ENCODE measurements at regions not wholly inside any gene's neighbourhood (a gene's known extent, or its start where the extent isn't known, plus 50 kb on each side); places are given as distances from the start of the nearest gene placed in this dataset.
A peak's percentile ranks its signal among the peaks of the same experiment; 100 is the strongest.
"Not testable (repeated sequence)": the region's sequence is repeated elsewhere in the genome, so short reads cannot be mapped to it uniquely, and the experiment has no call there.

DNA sequence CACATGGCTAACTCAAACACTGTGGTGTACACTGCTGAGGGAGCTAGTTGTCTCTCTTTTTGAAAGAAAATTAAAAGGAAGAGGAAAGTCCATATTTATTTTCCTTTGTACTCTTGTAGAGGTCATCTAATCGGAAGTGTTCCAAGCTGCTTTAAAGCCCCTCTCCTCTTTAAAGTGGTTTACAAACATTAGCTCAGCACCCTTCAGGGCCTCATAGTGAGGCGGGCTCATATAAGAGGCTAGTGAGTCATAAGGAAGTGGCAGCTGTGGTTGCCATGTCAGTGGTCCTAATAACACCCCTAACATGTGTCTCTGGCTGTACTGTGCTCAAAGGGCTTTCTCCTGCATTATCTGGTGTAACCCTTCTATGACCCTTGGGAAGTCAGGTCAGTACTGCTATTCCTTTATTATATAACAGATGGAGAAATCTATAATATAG lies 104.4 kb upstream of the SERBP1 start:
- peaks cover 4% of the 10 kb centered on the region for H3K27me3 Mint-ChIP-seq (ENCODE audit: low read depth)
- CTCF ChIA-PET = interaction anchor here (0.6 to 8.5 kb wide), 19 partner anchors 10 to 770 kb away, joined by 3 to 82 read pairs (median 4); no protein-coding TSS in a partner anchor
- no peak overlapping the region for H3K4me3 Mint-ChIP-seq
- H3K9me3 Mint-ChIP-seq = peaks cover 6% of the 10 kb centered on the region
- no peaks in the 10 kb centered on the region for H3K4me1 Mint-ChIP-seq (ENCODE audit: low read depth)
- DNase-seq = no peak
- no peak overlapping the region for H3K27ac Mint-ChIP-seq
- no peaks in the 10 kb centered on the region for H3K36me3 Mint-ChIP-seq (ENCODE audit: low read depth)
- intact Hi-C loops (cut with micrococcal nuclease) = loop anchor here (1.0 kb wide), 3 partner anchors 27 to 226 kb away; partner anchors contain the start of gene GADD45A

DNA sequence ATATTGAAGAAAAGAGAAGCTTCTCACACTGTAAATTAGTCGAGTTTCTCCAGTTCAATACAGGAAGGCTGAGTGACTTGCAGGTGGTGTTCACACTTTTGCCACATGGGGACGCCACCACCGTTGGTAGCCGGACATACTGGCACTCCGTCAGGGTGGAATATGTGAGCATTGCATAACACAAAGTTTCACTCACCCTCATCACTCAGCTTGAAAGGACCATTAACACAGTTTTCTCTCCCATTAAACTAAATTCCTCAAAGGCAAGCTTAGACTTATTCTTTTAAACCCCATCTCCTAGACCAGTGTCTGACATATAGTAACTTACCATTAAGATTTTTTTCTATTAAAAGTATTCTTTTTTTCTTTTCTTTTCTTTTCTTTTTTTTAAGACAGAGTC lies 105.3 kb upstream of the SERBP1 start:
- Mint-ChIP-seq H3K9me3 (peaks cover 6% of the 10 kb centered on the region), H3K4me3 (no peak overlapping the region), H3K36me3 (ENCODE audit: low read depth) (no peaks in the 10 kb centered on the region), H3K27ac (no peak overlapping the region), H3K4me1 (ENCODE audit: low read depth) (no peaks in the 10 kb centered on the region), H3K27me3 (ENCODE audit: low read depth) (peaks cover 4% of the 10 kb centered on the region)
- peak; percentile 81 for DNase-seq
- intact Hi-C loops (cut with micrococcal nuclease) = loop anchor here (1.0 kb wide), 3 partner anchors 26 to 225 kb away; partner anchors contain the start of gene GADD45A
- CTCF ChIA-PET = interaction anchor here (0.6 to 8.5 kb wide), 20 partner anchors 8 to 324 kb away, joined by 3 to 82 read pairs (median 4); no protein-coding TSS in a partner anchor

DNA sequence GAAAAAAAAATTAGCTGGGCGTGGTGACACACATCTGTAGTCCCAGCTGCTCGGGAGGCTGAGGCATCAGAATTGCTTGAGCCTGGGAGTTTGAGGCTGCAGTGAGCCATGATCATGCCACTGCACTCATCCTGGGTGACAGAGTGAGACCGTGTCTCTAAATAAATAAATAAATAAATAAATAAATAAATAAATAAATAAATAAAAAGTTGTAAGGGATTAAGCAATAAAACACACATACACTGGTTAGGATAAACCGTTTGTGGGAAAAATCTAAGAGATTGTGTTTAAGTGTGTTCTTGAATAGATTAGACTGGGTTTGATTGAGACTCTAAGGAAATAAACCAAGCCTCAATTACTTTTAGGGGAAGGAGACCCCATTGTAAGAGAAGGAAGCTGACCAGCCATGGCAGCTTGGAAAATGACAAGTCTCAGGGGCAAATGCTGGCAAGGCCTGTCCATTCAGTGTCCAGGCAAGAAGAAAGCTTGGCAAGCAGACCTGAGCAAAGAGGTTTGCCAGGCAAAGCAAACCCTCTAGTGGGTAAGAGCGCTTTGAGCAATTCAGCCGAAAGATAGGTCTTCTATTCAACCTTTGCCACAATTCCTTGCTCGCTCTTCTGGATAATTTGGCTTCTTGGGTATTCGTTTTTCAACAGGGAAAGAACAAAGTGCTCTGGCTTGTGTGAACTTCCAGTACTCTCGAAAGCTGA lies 106.9 kb upstream of the SERBP1 start:
- Mint-ChIP-seq H3K4me1 (ENCODE audit: low read depth) (no peaks in the 10 kb centered on the region), H3K27me3 (ENCODE audit: low read depth) (peaks cover 4% of the 10 kb centered on the region), H3K27ac (no peak overlapping the region), H3K36me3 (ENCODE audit: low read depth) (no peaks in the 10 kb centered on the region), H3K4me3 (no peak overlapping the region), H3K9me3 (no peaks in the 10 kb centered on the region)
- intact Hi-C loops (cut with micrococcal nuclease) = no loop called here
- CTCF ChIA-PET = interaction anchor here (0.7 to 8.5 kb wide), 11 partner anchors 10 to 409 kb away, joined by 3 to 82 read pairs (median 3); no protein-coding TSS in a partner anchor
- no peak for DNase-seq

DNA sequence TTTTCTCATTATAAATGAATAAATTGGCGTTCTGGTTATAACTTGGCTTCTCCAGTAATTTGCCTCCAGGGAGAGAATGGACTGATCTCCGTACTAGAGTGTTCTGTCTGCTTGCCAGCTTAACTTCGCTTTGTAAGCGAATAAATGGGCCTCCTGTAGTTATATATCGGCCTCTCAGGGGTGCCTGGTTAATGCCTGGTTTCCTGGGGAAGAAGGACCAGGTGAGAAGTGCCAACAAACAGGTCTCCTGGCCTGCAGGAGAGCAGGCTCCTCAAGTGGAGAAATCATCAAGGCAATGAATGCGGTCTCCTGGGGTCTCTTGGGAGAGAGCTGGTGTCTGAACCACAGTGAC lies 107.4 kb upstream of the SERBP1 start:
- CTCF ChIA-PET = interaction anchor here (0.7 to 8.5 kb wide), 4 partner anchors 11 to 229 kb away, joined by 3 to 82 read pairs (median 12); no protein-coding TSS in a partner anchor
- Mint-ChIP-seq H3K9me3 (no peaks in the 10 kb centered on the region), H3K27me3 (ENCODE audit: low read depth) (peaks cover 4% of the 10 kb centered on the region), H3K4me3 (no peak overlapping the region), H3K4me1 (ENCODE audit: low read depth) (no peaks in the 10 kb centered on the region), H3K36me3 (ENCODE audit: low read depth) (no peaks in the 10 kb centered on the region), H3K27ac (no peak overlapping the region)
- intact Hi-C loops (cut with micrococcal nuclease) = no loop called here
- no peak for DNase-seq

DNA sequence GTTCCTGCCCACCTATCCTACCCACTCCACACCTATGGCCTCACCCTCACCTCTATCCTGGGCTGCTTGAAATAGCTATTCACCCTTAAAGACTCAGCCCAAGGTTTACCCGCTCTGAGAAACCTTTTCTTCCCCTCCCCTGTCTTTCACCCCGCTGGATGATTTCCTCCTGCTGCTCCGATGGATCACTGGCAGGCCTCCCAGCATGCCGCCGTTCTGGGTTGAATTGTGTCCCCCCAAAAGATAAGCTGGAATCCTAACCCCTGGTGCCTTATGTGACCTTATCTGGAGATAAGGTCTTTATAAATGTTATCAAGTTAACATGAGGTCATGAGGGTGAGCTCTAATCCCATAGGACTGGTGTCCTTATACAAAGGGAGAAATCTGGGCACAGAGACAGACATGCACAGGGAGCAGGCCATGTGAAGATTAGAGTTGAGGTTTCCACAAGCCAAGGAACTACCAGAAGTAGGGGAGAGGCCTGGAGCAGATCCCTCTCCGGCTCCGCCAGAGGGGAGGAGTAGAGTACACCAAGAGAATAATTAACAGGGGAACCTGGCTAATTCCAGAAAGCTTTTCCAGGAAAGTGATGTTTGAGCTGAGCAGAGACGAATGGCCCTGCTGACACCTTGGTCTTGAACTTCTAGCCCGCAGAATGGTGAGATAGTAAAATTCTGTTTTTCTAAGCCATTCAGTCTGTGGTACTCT lies 110.0 kb upstream of the SERBP1 start:
- H3K27me3 Mint-ChIP-seq (ENCODE audit: low read depth) = no peaks in the 10 kb centered on the region
- H3K27ac Mint-ChIP-seq = no peak overlapping the region
- no peak for DNase-seq
- no peaks in the 10 kb centered on the region for H3K4me1 Mint-ChIP-seq (ENCODE audit: low read depth)
- intact Hi-C loops (cut with micrococcal nuclease) = no loop called here
- no peak overlapping the region for H3K4me3 Mint-ChIP-seq
- no peaks in the 10 kb centered on the region for H3K36me3 Mint-ChIP-seq (ENCODE audit: low read depth)
- CTCF ChIA-PET = interaction anchor here (0.6 to 8.5 kb wide), 8 partner anchors 17 to 225 kb away, joined by 3 to 82 read pairs (median 4); no protein-coding TSS in a partner anchor
- no peaks in the 10 kb centered on the region for H3K9me3 Mint-ChIP-seq

DNA sequence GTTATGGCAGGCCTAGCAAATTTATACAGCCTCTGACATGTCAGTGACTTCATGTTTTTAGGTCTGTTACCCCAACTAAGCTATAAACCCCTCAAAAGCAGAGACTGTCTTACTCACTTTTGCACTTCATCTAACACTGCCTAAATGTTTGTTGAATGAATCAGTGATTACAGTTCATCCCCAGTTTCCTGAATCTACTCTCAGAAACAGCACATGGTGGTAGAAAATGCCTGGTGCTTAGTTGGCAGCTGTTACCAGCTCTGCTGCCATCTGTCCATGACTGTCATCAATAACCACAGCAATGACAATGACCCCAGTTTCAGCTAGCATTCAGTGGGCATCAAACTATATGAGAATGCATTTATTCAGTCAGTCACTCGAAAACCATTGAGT lies 110.5 kb upstream of the SERBP1 start:
- Mint-ChIP-seq H3K9me3 (no peaks in the 10 kb centered on the region), H3K4me1 (ENCODE audit: low read depth) (no peaks in the 10 kb centered on the region), H3K36me3 (ENCODE audit: low read depth) (no peaks in the 10 kb centered on the region), H3K27ac (no peak overlapping the region), H3K27me3 (ENCODE audit: low read depth) (no peaks in the 10 kb centered on the region), H3K4me3 (no peak overlapping the region)
- CTCF ChIA-PET = interaction anchor here (0.9 to 2.4 kb wide), 7 partner anchors 8 to 225 kb away, joined by 3 to 9 read pairs (median 4); no protein-coding TSS in a partner anchor
- intact Hi-C loops (cut with micrococcal nuclease) = no loop called here
- no peak for DNase-seq

DNA sequence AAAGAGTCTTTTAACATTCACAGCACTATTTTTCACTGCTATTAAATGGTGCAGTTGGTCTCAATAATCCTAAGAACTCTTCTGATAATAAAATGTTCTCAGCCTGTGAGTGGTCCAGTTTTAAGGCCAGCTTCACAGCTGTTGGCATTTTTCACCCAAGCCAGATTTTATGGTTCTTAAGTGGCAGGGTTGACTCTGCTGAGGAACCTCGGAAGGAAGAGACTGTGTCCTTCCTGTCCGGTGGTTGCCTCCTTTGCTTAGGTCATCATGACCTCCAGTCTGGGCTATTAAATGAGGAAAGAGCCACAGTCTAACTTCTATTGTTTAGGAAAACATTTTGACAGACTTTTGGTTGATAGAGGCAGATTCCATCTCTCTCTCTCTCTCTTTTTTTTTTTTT lies 112.5 kb upstream of the SERBP1 start:
- no peaks in the 10 kb centered on the region for H3K27me3 Mint-ChIP-seq (ENCODE audit: low read depth)
- no peak overlapping the region for H3K4me3 Mint-ChIP-seq
- intact Hi-C loops (cut with micrococcal nuclease) = no loop called here
- no peaks in the 10 kb centered on the region for H3K4me1 Mint-ChIP-seq (ENCODE audit: low read depth)
- no peaks in the 10 kb centered on the region for H3K36me3 Mint-ChIP-seq (ENCODE audit: low read depth)
- no peak for DNase-seq
- no peak overlapping the region for H3K27ac Mint-ChIP-seq
- H3K9me3 Mint-ChIP-seq = no peaks in the 10 kb centered on the region
- CTCF ChIA-PET = no interaction called here

DNA sequence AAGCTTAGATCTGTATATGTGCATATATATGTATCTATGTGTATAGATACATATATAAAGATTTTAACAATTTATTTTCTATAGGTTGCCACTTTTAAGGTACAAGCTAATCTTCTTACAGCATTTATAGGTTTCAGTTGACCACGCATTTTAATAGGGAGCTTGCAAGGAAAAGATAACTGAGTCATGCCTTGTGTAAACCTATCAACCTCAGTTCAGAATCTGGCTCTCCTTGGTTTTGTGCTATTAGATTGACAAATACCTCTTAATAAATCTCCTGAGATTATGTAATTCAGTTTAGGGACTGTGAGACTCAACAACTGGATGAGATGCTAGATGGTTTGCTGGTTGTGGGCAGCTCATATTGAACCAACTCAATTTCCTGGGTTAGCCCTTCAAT lies 114.7 kb upstream of the SERBP1 start:
- no peak overlapping the region for H3K27ac Mint-ChIP-seq
- H3K4me1 Mint-ChIP-seq (ENCODE audit: low read depth) = no peaks in the 10 kb centered on the region
- intact Hi-C loops (cut with micrococcal nuclease) = no loop called here
- no peak overlapping the region for H3K4me3 Mint-ChIP-seq
- DNase-seq = no peak
- no peaks in the 10 kb centered on the region for H3K27me3 Mint-ChIP-seq (ENCODE audit: low read depth)
- H3K36me3 Mint-ChIP-seq (ENCODE audit: low read depth) = no peaks in the 10 kb centered on the region
- H3K9me3 Mint-ChIP-seq = peaks cover 1% of the 10 kb centered on the region
- CTCF ChIA-PET = interaction anchor here (0.9 to 2.5 kb wide), 6 partner anchors 9 to 222 kb away, joined by 3 to 10 read pairs (median 6); no protein-coding TSS in a partner anchor

DNA sequence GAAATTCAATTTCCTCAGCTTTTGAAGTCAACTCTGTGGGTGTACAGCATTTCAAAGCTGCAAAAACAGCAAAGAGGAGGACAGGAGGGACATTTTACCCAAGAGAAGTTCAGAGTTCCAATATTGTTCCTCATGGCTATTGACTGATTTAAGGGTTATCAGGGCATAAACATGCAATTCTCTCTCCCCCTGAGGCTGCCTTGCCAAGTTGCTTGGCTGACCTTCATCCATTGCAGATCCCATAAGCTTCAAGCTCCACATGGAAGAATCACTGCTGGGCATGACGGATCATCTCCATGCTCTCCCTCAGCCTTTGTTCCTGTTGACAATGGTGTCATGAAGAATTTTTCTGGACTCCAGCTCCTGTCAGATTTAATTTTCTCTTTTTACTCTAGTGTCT lies 115.2 kb upstream of the SERBP1 start:
- intact Hi-C loops (cut with micrococcal nuclease) = no loop called here
- peaks cover 1% of the 10 kb centered on the region for H3K9me3 Mint-ChIP-seq
- no peaks in the 10 kb centered on the region for H3K4me1 Mint-ChIP-seq (ENCODE audit: low read depth)
- no peaks in the 10 kb centered on the region for H3K27me3 Mint-ChIP-seq (ENCODE audit: low read depth)
- DNase-seq = no peak
- no peak overlapping the region for H3K4me3 Mint-ChIP-seq
- no peak overlapping the region for H3K27ac Mint-ChIP-seq
- CTCF ChIA-PET = interaction anchor here (0.9 to 2.5 kb wide), 5 partner anchors 10 to 221 kb away, joined by 3 to 10 read pairs (median 8); no protein-coding TSS in a partner anchor
- H3K36me3 Mint-ChIP-seq (ENCODE audit: low read depth) = no peaks in the 10 kb centered on the region

DNA sequence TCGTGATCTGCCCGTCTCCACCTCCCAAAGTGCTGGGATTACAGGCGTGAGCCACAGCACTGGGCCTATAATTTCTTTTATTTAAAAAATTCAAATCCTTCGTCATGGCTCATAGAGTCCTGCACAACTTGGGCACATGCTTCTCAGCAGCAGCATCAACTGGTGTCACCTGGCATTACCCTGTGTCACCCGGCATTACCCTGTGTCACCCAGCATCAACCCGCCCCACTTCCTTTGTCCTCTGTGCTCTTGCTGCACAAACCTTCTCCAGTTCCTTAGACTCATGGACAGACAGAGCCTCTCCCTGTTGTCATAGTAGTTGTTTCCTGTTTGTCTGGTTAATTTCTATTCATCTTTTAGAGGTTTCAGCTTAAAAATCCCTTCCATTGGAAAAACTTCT lies 121.2 kb upstream of the SERBP1 start:
- H3K4me1 Mint-ChIP-seq (ENCODE audit: low read depth) = no peaks in the 10 kb centered on the region
- no peaks in the 10 kb centered on the region for H3K36me3 Mint-ChIP-seq (ENCODE audit: low read depth)
- peaks cover 1% of the 10 kb centered on the region for H3K9me3 Mint-ChIP-seq
- no peak for DNase-seq
- CTCF ChIA-PET = interaction anchor here (0.8 to 1.4 kb wide), 2 partner anchors 10 to 209 kb away, joined by 3 to 11 read pairs; no protein-coding TSS in a partner anchor
- H3K27me3 Mint-ChIP-seq (ENCODE audit: low read depth) = peaks cover 8% of the 10 kb centered on the region
- intact Hi-C loops (cut with micrococcal nuclease) = no loop called here
- H3K4me3 Mint-ChIP-seq = no peak overlapping the region
- H3K27ac Mint-ChIP-seq = no peak overlapping the region

DNA sequence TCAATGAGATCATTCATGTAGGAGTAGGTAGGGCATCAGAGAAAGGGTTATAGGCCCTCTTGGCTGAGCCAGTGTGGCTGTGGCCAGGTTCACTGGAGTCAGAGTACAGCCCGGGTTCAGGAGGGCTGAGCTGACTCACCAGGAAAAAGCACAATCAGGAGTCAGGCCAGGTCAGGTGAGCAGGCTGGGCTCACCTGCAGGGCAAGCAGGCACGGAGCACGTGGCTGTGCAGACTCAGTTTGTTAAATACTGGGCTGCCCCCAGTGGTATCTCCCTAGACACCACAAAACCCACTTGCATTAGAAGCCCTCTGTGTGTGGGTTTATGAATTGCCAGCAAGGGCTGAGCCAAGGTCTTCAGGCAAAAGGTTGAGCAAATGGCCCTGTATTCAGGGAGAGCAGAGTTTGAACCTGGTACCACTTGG lies 122.1 kb upstream of the SERBP1 start:
- Mint-ChIP-seq H3K27me3 (ENCODE audit: low read depth) (peaks cover 8% of the 10 kb centered on the region), H3K36me3 (ENCODE audit: low read depth) (no peaks in the 10 kb centered on the region), H3K4me1 (ENCODE audit: low read depth) (no peaks in the 10 kb centered on the region), H3K9me3 (peaks cover 1% of the 10 kb centered on the region), H3K4me3 (no peak overlapping the region), H3K27ac (no peak overlapping the region)
- CTCF ChIA-PET = interaction anchor here (0.6 to 1.4 kb wide), 4 partner anchors 22 to 1195 kb away, joined by 3 to 11 read pairs (median 4); no protein-coding TSS in a partner anchor
- intact Hi-C loops (cut with micrococcal nuclease) = no loop called here
- DNase-seq = no peak

DNA sequence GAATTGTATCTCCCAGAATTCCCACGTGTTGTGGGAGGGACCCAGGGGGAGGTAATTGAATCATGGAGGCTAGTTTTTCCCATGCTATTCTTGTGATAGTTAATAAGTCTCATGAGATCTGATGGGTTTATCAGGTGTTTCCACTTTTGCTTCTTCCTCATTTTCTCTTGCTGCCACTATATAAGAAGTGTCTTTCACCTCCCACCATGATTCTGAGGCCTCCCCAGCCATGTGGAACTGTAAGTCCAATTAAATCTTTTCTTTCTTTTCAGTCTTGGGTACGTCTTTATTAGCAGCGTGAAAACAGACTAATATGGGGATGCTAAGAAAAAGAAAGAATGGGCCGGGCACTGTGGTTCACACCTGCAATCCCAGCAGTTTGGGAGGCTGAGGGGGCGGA lies 124.0 kb upstream of the SERBP1 start:
- DNase-seq; H3K36me3 Mint-ChIP-seq (ENCODE audit: low read depth): not testable (repeated sequence)

More for the DNA sequence above, 124.0 kb upstream of the SERBP1 start:
- intact Hi-C loops (cut with micrococcal nuclease); H3K4me1 Mint-ChIP-seq (ENCODE audit: low read depth); H3K4me3 Mint-ChIP-seq; H3K27me3 Mint-ChIP-seq (ENCODE audit: low read depth); H3K27ac Mint-ChIP-seq; H3K9me3 Mint-ChIP-seq: not testable (repeated sequence)
- CTCF ChIA-PET = interaction anchor here (1.5 kb wide), 1 partner anchor 207 kb away, joined by 6 read pairs; no protein-coding TSS in a partner anchor

Data from activated naive CD4-positive, alpha-beta T cell treated with anti-CD3 and anti-CD28 coated beads for 36 hours (primary cell).